NT2/D1 (cell line): ENCODE measurements at regions not wholly inside any gene's neighbourhood (a gene's known extent, or its start where the extent isn't known, plus 50 kb on each side); places are given as distances from the start of the nearest gene placed in this dataset.

Source experiments
- DNase-seq: peaks from one replicate; pipeline ENCODE4 v3.0.0-alpha.2; 2011; ENCODE audit warnings: low read depth, low spot score
- H3K27me3 ChIP-seq: 2 replicates; pipeline ENCODE4 v1.6.0; 2011; ENCODE audit warnings: mild to moderate bottlenecking; ENCODE audit not compliant: insufficient read length, insufficient read depth
- H3K36me3 ChIP-seq: 2 replicates; pipeline ENCODE4 v1.6.1; 2011; ENCODE audit warnings: mild to moderate bottlenecking, low read length, mixed read lengths; ENCODE audit not compliant: insufficient read depth, insufficient read length
- H3K4me1 ChIP-seq: 2 replicates; pipeline ENCODE4 v1.5.1; 2011; ENCODE audit not compliant: insufficient read depth, insufficient read length
- H3K4me3 ChIP-seq: 2 replicates; pipeline ENCODE4 v1.5.1; 2011; ENCODE audit warnings: low read depth; ENCODE audit not compliant: insufficient read length
- H3K9ac ChIP-seq: 2 replicates; pipeline ENCODE4 v1.6.0; 2011; ENCODE audit warnings: low read depth; ENCODE audit not compliant: insufficient read length
- H3K9me3 ChIP-seq: 2 replicates; pipeline ENCODE4 v1.5.1; 2011; ENCODE audit warnings: mild to moderate bottlenecking, low read length; ENCODE audit not compliant: insufficient read depth
- SUZ12 ChIP-seq: IDR thresholded peaks from 2 replicates; pipeline ENCODE4 v1.6.1; 2011; ENCODE audit not compliant: insufficient read length, insufficient read depth; ENCODE audit errors: extremely low read depth
- YY1 ChIP-seq: IDR thresholded peaks from 2 replicates; pipeline ENCODE4 v1.6.1; 2011; ENCODE audit not compliant: insufficient read length, insufficient read depth
- ZNF274 ChIP-seq: IDR thresholded peaks from 2 replicates; pipeline ENCODE4 v1.6.1; 2011; ENCODE audit warnings: mild to moderate bottlenecking, low read depth, low read length

DNA sequence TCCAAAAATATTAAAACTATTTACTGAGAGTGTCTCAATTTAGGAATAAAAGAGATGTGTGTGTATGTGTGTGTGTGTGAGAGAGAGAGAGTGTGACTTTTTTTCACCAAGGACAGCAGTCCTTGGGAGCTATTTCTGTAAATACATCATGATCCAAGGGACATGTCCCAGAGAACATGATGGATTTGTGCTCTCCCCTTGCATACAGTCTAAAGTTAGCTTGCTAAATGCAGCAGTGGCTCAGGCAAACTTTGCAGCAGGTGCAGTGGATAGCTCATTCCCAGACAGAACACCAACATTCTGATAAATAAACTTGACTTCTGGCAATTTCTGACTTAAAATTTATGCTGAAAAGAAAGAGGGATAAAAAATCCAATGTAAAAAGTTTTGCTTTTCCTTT lies 55.4 kb upstream of the SGCD start:
- no peaks in the 10 kb centered on the region for H3K27me3 ChIP-seq
- H3K4me3 ChIP-seq, result no peak overlapping the region
- DNase-seq, result no peak
- H3K9me3 ChIP-seq, result no peaks in the 10 kb centered on the region
- TF ChIP-seq ZNF274 (no peak), SUZ12 (no peak), YY1 (no peak)
- H3K4me1 ChIP-seq, result no peaks in the 10 kb centered on the region
- H3K9ac ChIP-seq, result no peak overlapping the region
- no peaks in the 10 kb centered on the region for H3K36me3 ChIP-seq

DNA sequence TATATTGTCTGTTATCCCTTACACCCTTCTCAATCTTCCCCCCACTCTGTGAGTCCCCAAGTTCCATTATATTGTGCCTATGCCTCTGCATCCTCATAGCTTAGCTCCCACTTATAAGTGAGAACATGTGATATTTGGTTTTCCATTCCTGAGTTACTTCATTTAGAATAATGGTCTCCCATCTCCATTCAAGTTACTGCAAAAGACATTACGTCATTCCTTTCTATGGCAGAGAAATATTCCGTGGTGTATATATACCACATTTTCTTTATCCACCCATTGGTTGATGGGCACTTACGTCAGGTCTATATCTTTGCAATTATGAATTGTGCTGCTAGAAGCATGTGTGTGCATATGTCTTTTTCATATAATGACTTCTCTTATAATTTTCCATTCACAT lies 54.8 kb upstream of the SGCD start:
- Histone ChIP-seq H3K9ac (no peak overlapping the region), H3K4me1 (no peaks in the 10 kb centered on the region), H3K9me3 (no peaks in the 10 kb centered on the region), H3K4me3 (no peak overlapping the region), H3K36me3 (no peaks in the 10 kb centered on the region), H3K27me3 (no peaks in the 10 kb centered on the region)
- TF ChIP-seq SUZ12 (no peak), YY1 (no peak), ZNF274 (no peak)
- DNase-seq, result no peak

DNA sequence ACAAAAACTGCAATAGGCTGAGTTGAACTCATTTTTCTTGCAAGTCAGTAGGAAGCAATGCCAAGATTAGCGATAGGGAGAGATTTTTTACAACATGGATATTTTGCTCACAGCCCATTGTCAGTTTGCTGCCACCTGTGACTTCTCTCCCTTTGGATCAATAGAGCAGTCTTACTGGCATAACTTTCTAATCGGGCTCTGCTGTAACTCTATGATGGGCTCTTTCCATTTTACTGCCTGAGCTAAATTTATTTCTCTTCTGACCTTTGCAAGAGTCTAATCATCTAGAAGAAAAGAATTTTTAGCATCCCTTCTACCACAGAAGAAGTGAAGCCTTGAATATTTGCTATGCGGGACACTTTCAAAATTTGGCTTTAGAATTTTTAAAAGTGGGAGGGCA lies 53.6 kb upstream of the SGCD start:
- Histone ChIP-seq H3K4me3 (no peak overlapping the region), H3K9ac (no peak overlapping the region), H3K9me3 (no peaks in the 10 kb centered on the region), H3K36me3 (no peaks in the 10 kb centered on the region), H3K27me3 (no peaks in the 10 kb centered on the region), H3K4me1 (no peaks in the 10 kb centered on the region)
- TF ChIP-seq ZNF274 (no peak), YY1 (no peak), SUZ12 (no peak)
- DNase-seq, result no peak

DNA sequence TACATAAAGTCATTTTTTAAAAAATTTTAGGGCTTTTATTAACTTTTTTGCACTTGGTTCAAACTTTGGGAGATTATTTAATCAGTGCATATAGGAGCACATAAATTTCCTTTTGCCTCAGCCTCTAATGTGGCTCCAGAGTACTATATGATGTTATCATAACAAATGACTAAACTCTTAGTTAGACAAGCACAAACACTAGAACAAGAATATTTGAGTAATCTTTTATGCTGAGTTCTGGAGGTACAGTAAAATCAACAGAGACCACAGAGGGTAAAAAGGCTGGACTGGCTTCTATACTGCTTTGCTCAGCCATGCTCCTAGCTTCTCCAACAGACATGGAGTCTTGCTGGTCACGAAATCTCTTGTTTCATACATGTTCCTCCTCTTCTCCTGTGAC lies 52.5 kb upstream of the SGCD start:
- Histone ChIP-seq H3K9me3 (no peaks in the 10 kb centered on the region), H3K27me3 (no peaks in the 10 kb centered on the region), H3K9ac (no peak overlapping the region), H3K4me3 (no peak overlapping the region), H3K4me1 (no peaks in the 10 kb centered on the region), H3K36me3 (no peaks in the 10 kb centered on the region)
- no peak for DNase-seq
- TF ChIP-seq SUZ12, result no peak
- no peak for TF ChIP-seq YY1
- TF ChIP-seq ZNF274, result no peak
